HG03442 (cell line): ENCODE measurements at regions not wholly inside any gene's neighbourhood (a gene's known extent, or its start where the extent isn't known, plus 50 kb on each side); places are given as distances from the start of the nearest gene placed in this dataset.
"Not testable (repeated sequence)": the region's sequence is repeated elsewhere in the genome, so short reads cannot be mapped to it uniquely, and the experiment has no call there.

Experiments
- ATAC-seq: cut with Tn5 transposase; IDR thresholded peaks from one replicate; pipeline ENCODE4 v1.9.1; 2021; ENCODE audit warnings: mild to moderate bottlenecking, moderate library complexity; ENCODE audit not compliant: unreplicated experiment

DNA sequence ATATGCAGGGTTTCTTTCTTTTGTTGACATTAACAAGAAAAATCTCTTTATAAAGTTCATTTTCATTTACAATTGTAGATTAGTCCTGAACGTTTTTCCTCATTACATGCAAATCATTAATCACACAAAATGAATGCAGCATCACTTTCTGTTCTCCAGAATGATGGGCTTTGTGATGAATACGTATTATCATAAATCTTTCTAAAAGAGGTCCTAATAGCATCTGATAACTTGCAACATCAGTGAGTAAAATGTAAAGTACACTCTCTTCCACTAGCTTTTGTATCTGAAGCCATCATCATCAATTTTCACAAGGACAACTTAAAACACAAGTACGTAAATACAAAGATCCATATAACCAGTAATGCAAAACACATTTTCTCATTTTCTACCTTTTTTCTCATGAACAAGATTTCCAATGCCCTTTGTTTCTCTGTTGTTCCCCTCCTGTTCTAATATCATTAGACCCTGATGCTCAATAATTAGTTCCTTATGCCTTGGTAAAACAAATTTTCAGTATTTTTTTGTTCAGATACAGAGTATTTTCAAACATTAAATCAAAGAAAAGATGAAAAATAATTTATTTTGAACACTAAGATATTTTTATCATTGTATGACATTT lies 437.4 kb upstream of the MIR17HG start:
- no peak for ATAC-seq

DNA sequence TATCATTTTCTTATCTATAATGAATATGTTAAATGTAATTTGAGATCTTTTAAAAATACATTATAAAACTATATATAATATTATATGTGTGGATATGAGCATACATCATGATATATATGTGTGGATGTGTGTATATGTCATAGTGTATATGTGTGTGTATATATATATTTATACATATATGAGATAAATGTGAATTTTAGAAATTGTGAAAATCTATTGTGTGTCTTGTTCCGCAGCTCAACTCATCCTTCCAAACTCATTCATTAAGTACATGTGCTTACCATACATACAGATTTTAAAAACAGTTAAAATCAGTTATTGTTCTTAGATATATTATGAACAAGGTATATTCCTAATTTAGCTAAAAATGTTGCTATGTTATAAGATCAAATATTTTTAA lies 435.2 kb upstream of the MIR17HG start:
- no peak for ATAC-seq

DNA sequence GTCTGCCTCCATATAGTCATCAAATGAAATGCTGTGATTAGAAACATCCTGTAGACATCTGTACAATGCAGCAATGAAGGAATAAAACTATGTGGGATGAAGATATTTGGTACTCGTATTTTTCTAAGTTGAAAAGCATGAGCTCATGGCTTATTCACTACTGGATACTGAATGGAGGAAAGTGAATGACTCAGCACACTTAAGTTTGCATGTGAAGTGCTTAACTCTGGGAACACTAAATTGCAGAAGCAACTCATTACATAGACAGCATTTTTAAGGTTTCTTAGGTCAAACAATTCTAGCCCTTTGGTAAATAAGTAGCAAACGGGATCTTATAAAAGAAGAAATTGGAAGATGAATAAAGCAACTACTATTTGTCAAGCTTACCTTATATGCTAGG lies 429.0 kb upstream of the MIR17HG start:
- ATAC-seq: no peak

DNA sequence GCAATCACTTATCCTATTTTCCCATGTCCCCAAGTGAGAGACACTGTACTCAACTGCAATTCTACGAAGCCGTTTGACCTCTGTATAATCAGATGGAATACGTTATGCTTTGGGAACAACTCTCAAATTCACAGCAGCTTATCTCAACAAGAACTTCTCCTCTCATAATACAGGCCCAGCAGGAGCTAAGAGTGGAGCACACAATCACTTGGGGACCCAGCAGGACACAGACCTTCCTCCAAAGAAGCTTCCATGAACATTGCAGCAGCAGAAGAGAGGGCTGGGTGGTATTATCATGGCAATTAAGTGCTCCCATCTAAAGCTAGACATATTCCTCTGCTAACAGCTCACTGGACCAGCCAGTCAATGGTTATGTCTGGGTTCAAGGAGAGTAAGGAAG lies 428.3 kb upstream of the MIR17HG start:
- no peak for ATAC-seq

DNA sequence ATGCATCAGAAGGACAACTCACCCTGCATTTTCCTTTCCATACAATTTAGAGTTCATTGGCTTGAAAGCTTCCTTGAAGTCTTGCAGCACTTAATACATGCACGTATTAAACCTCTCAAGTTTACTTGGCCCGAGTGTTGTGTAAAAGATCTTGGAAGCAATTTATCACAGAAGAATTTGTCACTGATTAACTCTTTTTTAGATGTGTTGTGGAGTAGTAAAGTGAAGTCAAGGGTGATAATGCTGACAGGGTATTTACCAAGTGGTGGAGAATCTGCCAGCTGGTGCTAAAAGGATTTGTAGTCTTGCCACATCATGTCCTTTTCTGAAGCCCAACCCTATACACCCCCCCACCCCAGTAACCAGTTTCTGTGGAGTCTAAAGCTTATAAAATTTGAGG lies 421.0 kb upstream of the MIR17HG start:
- ATAC-seq: no peak

DNA sequence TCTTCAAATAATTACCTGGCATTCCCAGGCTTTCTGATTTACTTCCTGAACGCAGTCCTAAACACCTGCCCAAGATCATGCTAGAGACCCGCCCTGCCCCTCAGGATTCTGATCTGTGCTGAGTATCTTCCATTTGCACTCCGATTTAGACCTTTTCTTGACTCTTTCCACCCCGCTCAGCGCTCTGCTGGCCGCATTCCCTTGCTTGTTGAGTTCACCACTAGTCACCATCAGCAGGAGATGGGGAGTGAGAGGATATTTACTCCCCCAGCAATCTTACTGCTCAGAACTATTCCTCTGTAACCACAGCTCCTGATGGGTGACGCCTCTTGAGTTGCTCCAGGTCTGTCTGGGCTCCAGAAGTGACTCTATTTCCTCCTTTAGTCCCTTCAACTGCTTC lies 419.4 kb upstream of the MIR17HG start:
- no peak for ATAC-seq

DNA sequence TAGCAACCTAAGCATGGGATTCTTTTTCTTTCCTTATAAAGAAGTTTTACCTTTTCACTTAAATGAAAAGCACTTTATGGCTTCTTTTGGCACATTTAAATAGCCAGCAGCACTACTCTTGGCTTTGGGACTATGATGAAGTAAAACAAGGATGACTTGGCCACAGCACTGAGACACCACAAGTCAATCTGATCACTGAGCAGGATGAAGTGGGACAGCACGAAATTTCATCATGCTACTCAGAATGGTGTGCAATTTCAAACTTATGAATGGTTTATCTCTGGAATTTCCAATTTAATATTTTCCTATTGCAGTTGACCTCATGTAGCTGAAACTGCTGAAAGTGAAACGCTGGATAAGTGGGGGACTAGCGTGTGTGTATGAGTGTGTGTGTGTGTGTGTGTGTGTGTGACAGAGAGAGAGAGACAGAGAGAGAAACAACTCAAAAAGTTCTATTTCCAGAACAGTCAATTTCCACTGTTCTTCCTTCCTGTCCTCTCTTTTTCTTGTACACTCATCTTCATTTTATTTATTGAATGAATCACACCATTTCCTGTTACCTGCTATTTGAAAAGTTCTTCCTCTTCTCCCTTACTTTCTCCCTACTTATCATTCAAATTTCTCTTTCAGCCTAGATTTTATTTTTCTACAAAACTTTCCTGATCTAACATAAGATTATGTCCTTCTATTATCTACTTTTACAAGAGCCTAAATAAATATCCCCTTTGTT lies 414.2 kb upstream of the MIR17HG start:
- no peak for ATAC-seq

DNA sequence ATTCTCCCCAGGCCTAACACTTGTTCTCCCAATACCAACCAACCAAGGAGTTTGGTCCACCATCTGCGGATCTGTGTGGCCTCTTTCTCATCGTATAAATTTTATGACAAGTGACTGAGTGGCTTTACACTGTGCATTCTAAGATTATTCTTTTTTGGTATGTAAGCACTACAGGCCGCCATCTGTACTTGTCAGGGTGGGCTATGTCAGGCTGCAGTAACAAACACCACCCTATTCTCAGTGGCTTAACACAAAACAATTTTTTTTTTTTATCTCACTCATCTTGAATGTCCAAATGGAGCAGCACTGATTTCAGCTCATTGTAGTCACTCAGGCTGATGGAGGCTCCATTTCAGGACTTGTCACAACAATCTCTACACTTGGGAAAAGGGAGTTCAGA lies 412.7 kb upstream of the MIR17HG start:
- ATAC-seq: no peak

DNA sequence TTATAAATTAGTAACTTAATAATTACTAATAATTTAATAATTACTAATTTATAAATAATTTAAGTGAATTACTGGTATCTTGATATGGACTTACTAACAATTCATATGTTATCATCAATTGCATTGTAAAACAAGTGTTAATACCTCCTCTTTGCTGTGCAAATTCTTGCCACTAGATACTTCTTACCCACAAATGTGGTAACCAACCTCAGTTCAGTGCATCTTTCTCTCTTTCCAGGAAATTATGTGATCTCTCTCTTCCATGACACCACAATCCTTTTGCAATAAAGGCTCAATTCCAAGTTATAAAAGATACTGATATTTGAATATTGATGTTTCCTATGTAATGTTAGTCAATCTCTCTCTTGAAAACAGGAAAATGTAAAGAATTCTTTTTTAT lies 408.6 kb upstream of the MIR17HG start:
- ATAC-seq: no peak

DNA sequence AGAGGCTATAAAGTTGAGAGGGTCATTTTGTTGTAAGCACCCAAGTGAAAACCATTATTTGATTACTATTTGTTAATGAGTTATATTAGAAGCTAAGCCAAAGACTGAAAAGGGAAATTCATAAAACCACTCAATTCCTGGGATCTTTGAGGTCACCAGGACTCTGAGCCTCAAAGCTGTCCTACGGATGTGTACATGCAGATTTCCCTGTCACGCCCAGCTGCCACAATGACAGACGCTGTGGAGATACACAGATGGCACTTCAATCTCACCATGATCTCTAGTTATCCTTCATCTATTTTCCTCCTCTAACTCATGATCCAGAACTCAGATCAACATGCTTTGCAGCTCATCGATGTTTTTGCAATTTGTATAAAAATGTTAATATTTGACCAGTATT lies 403.5 kb upstream of the MIR17HG start:
- no peak for ATAC-seq

DNA sequence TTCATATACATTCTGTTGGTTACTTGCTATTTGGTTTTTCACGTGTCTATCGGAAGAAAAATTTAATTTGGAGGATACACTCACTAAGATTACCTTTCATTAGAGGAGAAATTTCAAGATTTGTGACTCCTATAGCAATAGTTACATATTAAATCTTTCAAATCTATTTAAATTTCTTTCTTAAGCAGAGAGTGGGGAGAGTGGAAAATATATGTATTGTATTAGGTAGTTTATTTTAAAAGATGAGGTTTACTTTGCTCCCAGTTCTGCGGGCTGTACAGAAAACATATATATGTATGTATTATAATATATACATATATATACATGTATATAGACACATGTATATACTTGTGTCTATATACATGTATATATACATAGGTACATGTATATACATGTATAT lies 402.3 kb upstream of the MIR17HG start:
- ATAC-seq: not testable (repeated sequence)

DNA sequence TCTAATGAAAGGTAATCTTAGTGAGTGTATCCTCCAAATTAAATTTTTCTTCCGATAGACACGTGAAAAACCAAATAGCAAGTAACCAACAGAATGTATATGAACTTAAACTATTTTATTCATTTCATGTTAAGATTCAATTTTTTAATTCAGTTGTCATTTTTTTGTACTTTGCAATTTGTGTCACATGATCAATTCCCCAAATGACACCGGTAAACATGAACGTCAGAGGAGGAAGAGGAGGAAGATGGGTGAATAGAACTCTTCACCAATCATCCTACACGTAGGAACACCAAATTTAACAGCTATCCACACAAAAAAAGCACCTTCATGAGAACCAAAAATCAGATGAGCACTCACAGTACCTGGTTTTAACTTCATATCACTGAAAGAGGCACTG lies 401.4 kb upstream of the MIR17HG start:
- ATAC-seq: not testable (repeated sequence)

DNA sequence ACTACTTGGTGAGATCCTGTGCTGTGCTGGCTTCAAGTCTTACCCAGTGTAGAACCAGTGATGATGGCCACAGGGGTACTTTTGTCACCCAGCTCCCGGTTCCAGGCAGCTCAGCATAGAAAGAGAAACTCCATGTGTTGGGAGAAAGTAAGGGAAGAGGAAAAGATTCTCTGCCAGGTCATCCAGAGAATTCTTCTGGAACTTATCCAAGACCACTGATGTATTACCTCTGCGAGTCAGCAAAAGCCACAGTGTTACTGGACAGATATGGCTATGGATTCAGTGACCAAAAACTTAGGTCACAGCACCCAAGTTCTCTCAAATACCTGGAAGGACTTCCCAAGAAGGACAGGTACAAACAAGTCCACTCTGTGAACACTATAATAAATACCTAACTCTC lies 399.5 kb upstream of the MIR17HG start:
- ATAC-seq: no peak

DNA sequence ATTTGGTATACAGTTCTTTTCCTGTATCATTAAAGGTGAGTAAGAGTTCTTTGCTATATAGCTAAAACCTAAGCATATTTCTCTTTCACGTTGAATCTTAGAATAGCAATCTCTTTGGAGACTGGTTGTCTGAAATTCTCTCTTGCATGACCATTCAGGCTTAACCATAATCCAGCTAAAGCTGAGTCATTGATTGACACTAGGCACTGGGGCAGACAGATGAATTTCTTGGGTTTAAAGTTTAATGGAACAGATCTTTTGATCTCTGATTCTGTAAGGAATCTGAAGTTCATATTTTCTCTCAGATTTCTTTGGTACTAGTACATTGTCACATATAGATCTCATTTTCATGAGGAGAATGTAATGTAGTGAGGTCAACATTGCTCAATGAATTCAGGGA lies 397.3 kb upstream of the MIR17HG start:
- ATAC-seq: no peak

DNA sequence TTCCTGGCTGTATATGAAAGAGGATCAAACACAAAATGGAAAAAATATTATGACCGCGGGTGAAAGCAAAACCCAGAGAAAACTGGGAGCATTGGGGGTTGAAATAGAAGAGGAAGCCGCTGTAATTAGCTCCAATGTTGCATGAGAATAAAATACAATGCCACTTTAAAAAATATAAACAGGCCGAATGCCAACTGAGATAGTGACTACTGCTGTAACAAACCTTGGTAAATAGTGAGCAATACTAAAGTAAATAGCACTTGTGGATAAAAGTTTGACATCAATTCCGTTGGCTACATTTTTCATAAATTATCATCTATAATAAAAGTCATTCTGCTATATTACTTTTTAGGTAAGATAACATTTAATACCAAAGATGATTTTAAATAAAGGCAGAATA lies 395.8 kb upstream of the MIR17HG start:
- no peak for ATAC-seq

DNA sequence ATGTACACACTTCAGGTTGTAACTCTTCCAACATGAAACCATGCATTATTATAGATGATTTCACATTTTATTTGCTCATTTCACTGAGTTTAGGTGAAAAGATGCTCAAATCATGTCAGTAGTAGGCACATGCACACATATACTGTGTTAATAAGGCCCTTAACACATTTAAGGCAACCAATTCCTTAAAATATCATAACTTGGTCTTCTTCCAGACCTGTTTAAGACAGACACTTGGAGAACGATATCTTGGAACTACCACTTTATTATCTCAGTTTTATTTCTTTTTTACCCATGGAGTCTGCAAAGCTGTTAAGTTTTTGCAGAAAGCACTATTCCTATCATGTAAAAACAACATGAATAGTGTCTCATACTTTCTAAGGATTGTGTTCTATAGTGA lies 395.2 kb upstream of the MIR17HG start:
- ATAC-seq: no peak

DNA sequence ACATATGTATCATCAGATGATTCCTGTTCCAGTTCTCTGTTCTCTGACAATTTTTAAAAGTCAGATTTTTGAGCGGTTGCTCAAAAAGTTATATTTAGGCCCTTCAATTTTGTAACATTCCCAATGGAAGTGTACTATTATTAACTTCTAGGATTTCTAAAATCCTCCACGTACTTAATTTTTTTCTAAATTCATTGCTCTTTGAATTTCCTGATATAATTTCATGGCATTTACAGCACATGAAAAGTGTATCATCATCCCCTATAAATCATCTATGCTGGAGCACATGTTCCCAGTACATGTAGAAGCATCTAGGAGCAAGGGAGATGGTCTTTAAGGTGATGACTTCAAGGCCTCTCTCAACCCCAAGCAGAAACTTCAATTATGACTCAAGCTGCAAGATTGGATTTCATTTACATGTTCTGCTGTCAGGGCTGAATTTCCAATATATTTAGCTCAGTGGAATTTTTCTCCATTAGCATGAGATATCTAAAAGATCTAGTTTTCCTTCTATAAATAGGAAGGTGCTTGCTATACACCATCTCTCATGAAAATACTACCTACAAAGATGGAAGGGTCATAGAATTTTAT lies 392.8 kb upstream of the MIR17HG start:
- ATAC-seq: no peak

DNA sequence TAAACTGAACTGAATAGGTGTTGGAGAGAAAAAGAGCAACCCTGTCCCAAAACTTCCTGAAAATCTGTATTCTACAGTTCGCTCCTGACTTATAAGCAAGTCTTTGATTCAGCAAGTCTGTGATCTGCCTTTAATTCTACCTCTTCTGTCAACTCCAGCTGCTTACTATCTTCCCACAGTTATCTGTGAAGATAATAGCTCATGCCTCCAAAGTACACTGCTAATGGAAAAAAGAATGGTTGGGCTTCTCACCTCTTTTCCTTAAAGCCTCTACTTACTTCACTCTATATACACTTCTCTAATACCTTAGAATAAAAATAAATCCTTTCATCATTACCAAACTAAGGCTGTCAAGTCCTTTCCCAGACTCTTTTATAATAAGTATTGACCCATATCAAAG lies 391.5 kb upstream of the MIR17HG start:
- no peak for ATAC-seq

DNA sequence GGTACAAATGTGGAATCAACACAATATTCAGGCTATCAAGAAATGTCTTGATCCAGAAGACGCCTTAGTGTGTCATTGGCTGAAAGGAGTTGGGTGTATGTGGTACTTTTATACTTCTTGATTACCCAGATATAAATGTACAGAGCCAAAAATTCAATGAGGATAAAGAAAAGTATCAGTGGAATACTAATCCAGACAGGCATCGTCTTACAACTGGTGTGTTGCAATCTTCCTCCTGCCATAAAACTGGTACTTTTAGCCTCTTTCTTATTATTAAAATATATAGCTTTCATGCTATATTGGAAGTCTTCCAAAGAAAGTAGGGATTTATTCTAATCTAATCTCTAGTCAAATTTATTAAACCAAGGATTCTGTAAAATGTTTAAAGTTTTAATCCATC lies 388.6 kb upstream of the MIR17HG start:
- no peak for ATAC-seq

DNA sequence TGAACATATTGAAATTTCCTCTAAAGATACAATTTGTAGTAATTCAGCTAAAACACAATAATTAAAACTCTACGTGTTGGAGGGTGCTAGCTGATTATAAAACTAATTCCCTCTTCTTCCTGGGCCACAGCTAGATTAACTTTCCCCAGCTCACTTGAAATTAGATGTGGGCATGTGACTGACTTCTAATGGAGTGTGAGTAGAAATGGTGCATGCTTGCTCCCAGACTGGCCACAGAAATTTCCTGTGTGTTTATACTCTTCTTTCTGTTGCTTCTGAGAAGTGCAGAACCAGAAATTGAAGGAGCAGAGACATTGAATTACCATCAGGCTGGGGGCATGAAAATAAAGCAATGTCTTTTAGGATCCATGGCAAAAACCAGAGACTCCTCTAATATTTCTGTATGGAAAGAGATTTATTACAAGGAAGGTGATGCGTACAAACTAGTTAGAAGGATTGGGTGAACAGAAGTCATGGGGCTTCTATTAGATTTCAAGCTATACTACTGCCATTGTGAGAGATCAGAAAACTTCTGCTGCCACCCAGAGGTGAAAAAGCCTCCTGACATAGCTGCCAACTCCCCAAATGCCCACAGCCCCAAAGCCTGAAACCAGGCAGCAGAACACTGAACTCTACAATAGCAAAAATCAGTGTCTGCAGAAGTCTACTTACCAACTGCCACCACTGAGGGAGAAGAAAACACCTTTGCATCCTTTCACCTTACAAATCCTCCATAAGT lies 379.2 kb upstream of the MIR17HG start:
- no peak for ATAC-seq

DNA sequence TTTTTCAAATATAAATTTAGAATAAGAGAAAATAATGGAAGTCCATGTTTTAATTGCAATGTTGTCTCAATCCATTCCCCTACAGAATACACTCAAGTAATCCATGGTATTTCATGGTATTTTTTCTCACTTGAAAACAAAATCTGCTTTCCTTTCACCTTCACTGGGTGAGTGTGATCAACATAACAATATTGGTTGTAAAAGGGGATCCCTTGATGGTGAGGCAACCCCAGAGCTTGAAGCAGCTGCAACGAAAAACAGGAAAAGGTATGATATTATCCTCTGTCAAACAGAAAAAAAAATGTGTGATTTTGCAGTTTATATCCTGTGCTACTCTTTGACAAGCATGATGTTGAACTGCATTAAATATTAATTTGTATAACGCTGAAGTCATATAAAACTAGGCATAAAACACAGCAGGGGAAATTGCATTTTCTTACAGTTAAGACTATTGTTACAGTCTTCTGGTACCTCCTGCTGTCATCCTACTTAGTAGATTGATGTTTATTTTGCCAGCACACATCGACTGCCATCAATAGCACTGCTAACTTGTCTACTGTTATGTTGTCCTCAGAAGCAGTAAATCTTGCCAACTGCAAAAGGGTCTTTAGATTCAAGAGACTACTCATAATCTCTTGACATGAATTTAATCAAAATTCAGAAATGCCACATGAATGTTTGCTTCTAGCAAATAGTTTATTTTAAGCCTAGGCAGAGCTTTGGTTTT lies 373.1 kb upstream of the MIR17HG start:
- ATAC-seq: no peak
